Middle frontal gyrus (tissue), 1 donor: ENCODE measurements at regions not wholly inside any gene's neighbourhood (a gene's known extent, or its start where the extent isn't known, plus 50 kb on each side); places are given as distances from the start of the nearest gene placed in this dataset.
"Not testable (repeated sequence)": the region's sequence is repeated elsewhere in the genome, so short reads cannot be mapped to it uniquely, and the experiment has no call there.

Source experiments
- DNase-seq: peaks from one replicate; pipeline ENCODE4 v3.0.0-alpha.2; 2015; ENCODE audit warnings: low spot score; ENCODE audit errors: extremely low spot score

DNA sequence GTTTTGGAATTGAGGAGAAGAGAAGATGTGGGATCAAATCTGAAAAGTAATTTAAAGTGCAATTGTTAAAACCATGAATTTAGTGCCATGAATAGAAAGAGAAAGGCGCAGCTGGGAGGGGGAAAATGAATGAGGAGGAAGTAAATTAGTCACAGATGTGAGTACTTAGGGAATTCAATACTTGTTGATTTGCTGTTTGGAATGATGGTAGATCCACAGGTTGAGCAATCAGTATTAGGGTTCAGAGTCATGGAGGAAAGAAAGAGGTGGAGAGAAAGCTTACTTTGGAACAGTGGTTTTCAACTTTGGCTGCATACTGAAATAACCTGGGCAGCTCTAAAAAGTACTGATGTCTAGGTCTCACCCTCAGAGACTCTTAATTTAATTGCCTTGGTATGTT, 229.7 kb upstream of the ASCC3 start:
- no peak for DNase-seq

DNA sequence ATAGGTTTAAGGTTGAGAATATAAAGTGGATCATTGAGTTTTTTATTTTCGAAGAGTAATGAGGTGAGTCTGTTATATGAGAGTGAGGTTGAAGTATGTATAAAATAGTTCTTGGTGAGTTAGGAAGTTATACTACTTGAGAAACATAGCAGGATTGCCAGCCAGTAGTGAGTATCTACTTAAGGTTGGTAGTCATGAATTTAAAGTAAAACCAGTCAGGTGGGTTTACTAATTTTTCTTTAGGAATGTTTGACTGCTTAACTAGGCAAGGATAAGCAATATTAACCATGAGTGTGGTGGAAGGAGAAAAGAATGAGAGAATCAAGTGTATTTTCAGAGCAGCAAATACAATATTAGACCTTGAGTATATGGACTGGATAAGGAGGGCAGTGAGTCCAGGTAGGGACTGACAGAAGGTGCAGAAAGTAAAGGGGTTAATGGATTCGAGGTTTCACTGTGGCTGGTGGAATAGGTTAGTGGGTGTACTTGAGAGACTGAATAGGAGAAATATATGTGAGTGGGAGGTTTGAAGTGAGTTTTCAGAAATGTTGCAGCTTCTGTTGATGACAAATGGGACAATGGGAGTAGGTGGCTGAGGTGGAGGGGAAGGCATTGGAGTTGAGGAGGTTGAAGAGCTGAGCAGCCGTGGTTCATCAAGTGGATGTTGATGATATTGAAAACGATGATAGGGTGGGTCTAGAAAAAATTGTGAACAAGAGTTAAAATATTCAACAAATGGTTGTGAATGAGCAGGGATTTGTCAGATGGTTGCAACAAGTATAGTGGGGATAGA, 232.5 kb upstream of the ASCC3 start:
- DNase-seq: no peak

DNA sequence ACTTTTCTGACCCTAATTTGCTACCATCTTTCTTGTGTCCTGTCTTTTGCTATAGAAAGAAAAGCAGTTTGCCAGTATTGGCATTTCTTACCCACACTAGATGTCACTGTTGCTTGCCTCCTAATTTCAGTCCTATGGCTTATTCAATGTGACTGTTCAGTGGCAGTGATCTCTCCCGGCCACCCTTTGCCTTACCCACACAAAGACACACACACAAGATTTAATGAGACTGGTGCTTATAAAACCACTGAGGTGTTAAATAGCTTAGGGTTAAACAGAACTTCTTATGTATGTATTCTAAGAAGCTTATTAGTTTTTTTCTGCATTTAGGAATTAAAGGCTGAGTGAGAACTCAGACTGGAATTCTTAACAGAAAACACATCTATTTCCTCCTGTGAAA, 233.6 kb upstream of the ASCC3 start:
- DNase-seq: peak; percentile 22

DNA sequence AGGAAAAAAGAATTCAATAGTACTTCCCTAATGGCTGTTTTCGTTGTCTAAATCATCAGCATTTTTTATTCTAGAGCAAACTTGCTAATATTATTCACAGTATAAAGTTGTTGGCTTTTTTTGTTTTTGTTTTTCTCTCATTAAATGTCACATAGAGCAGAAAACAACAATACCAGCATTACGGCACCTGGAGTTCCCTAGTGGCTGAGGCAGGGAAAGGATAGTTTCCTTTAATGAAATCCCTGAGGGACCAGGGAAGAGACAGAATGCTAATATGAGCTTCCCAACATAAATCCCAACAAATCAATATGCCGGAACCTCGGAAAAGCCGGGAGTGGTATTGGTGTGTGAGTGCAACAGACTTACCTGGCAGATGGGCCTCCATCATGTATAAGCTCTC, 235.2 kb upstream of the ASCC3 start:
- DNase-seq: no peak

DNA sequence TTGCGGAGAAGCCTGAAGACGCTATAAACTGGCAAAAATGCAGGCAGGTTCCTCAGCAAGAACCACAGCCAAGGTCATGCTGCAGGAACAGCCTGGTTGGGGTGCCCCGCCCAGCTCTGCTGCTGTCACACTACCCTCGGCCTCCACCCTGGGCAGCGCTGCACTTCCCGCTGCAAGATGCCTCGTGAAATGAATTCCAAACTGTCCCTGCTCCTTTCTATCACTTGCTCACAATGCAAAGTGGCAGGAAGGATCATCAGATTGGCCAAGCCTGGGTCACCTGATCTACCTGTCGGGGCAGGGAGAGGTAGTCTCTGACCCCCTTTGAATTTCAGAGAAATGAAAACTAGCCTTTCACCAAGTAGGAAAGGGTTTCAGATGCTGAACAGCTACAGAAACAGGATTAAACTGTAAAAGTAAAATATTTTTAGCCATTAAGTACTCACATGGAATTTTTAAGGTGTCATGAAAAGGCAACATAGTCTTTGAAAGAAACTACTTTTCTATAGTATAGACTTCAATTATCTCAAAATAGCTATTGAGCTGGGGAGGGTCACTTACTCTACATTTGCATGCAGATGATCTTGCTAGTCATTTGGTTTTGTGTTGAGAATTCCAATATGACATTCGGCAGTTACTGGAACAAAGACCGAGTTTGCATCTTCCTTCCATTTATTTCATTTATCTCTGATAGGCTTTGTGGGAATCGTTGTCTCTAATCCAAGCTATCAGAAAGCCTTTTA, 236.4 kb upstream of the ASCC3 start:
- no peak for DNase-seq

DNA sequence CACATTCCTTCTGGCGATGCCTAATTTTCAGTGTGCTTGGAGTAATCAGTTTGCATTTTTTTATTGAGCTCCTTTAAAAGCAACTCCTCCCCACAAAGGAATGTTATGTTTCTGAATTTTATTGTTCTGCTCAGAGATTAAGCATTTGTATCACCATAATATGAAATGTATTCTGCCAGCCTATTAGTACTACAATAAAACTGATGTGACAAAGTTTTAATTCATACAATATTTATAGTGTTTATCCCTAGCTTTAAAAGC, 236.9 kb upstream of the ASCC3 start:
- no peak for DNase-seq

DNA sequence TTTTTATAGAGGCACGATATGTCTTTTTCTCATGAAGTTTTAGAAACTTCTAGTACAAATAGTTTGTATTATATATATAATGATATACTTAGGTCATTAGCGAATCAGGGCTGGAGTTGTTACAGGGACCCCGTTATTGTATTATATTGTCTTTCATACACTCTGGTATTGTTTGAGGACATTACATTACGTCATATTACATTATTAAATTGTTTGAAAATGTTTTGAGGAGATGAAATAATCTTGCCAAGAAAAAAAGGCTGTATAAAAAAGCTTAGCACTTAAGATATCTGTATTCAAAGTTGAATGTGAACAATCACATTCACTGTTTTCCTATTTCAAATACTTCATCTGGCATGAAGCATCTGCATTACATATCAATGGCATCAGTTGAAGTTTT, 239.6 kb upstream of the ASCC3 start:
- DNase-seq: no peak

DNA sequence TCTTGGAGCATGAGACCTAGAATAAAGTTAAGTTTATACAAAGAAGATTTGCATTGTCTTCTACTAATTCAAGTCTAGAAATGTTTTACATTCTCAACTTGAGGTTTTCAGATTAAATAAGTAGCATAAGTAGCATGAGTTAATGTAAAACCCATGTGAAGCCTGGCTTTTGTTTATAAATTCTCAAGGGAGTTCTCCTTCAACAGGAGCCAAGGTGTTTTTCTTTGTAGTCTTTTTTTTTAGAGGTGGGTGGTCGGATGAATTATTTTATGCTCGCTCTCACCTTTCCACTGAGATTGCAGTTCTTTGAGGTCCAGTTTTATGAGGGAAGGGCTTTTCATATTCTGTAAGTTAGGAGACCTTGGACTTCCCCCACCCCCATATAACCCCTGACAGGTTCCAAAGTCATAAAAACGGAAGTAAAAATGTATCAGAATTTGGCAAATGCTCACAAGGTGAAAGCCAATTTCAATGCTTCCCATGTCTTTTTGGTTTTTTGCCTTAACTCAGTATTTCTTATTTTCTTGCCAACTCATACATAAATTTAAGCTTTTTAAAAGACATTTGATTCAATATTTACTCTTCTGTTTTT, 244.3 kb upstream of the ASCC3 start:
- no peak for DNase-seq

DNA sequence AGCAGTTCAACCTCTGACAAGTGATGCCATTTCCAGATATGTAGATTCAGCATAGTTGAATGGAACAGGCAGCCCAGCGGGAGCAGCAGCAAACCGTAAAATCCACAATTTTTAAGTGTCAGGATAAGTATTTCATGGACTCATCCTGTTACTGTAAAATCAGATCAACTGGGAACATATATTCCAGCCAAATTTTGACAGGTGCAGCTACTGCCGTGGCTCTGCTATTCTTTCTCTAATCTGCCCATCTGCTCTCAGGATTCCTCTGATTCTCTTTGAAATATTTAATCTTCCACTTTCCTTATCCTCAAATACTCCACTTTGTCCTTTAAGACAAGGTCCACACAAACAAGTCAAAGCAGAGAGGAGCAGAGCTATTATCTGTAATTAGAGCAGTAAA, 245.4 kb upstream of the ASCC3 start:
- DNase-seq: no peak

DNA sequence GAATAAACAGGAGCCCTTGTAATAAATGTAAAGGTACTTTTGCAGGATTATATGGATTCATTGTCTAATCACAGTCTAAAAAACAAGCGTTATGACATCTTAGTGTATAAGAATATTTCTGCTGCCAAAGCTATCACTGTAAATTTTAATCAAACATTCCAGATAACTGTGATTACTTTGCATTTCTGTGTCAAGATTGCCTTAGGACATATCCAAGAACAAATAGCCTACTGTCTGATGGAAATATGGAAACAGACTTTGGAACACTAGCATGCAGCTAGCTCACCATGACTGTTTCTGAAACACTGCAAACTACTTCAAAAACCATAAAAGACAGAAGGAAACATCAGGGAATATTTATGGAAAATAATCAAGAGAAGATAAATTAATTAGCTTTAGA, 248.7 kb upstream of the ASCC3 start:
- no peak for DNase-seq

DNA sequence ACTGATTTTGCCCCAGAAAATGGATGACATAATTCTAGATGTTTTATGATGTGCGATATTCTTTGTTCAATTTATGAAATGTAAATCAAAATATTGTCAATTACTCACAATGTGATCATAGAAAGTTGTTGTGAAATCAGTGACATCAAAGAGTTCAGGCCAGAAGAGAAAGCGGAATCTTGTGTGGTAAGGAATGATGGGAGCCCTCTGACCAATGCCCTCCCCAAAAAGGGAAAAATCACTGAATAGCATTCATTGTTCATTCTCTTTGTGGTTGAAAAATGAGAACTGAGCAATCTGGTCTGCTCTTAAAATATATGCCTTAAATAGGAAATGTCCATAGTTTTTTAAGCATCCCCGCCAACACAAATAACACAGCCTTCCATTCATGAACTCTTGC, 247.1 kb upstream of the GRIK2 start:
- DNase-seq: no peak

DNA sequence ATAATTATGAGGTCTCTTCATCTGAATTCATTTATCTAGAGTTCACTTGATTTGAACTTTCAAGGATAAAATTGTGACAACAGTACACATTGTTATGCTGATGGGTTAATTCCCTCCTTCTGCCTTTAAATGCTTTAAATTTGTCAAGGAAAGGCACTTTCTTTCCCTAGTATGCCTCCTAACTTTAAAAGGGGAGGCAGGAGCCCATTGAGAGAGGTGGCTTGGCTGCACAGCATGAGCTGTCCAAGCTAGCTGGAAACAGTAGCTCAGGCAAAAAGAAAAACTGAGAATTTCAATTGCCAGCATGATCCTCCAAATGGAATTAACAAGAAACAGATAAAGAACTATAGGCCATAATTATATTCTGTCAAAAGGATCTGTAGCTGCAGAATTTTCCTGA, 243.3 kb upstream of the GRIK2 start:
- no peak for DNase-seq

DNA sequence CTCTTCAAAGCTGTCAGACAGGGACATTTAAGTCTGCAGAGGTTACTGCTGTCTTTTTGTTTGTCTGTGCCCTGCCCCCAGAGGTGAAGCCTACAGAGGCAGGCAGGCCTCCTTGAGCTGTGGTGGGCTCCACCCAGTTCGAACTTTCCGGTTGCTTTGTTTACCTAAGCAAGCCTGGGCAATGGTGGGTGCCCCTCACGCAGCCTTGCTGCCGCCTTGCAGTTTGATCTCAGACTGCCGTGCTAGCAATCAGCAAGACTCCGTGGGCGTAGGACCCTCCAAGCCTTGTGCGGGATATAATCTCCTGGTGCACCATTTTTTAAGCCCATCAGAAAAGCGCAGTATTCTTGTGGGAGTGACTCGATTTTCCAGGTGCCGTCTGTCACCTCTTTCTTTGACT, 235.9 kb upstream of the GRIK2 start:
- DNase-seq: not testable (repeated sequence)

DNA sequence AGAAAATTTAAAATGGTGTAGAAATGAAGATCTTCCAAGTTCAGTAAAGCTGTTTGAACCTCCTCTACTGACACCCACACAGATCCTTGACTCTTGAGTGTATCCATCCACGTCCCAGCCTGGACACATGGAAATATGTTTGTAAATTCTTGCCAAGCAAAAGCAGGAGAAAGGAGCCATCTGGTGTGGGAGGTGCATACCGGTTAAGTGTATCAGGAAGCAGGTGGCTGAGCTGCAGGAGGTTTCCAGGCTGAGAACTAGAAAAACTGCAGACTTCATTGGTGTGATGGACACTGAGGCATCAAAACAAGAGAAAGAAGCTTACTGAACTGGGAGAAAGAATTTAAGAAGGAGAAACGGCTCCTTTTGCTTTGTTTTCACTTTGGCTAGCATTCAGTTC, 229.9 kb upstream of the GRIK2 start:
- no peak for DNase-seq

DNA sequence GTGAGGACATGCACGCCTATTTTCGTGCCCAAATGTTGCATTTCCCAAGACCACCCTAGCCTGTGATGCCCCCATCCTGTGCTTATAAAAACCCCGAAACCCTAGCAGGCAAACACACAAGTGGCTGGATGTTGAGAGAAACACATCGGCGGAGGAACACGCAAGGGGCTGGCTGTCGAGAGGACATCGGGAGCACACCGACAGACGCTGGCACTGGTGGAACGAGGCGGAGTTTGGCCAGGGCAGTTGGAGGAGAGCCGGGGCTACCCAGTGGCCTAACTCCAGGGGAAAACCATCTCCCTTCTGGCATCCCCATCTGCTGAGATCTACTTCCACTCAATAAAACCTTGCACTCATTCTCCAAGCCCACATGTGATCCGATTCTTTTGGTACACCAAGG, 225.9 kb upstream of the GRIK2 start:
- DNase-seq: no peak

DNA sequence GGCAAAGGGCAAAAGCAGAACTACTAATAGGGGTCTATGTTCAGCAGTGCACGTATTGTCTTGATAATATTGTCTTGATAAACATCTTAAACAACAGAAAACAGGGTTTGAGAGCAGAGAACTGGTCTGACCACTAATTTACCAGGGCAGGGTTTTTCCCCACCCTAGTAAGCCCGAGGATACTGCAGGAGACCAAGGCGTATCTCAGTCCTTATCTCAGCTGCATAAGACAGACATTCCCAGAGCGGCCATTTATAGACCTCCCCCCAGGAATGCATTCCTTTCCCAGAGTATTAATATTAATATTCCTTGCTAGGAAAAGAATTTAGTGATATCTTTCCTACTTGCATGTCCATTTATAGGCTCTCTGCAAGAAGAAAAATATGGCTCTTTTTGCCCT, 222.5 kb upstream of the GRIK2 start:
- DNase-seq: not testable (repeated sequence)

DNA sequence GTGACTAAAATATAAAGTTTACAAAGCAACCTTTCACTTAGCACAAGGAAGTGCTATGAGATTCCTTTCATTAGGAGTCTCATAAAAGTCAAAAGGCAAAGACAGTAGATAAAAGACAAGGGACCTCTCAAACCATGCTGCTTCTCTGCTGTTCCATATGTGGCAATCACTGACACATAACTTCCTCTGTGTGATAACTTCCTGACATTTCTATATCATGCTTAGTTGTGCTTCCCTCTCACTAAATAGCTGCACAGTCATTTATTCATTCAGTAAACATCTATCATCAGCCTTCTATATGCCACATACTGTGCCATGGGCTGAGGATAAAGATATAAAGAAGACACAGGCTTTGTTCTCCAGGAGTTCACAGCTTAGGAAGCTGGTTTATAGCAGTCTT, 214.8 kb upstream of the GRIK2 start:
- DNase-seq: no peak

DNA sequence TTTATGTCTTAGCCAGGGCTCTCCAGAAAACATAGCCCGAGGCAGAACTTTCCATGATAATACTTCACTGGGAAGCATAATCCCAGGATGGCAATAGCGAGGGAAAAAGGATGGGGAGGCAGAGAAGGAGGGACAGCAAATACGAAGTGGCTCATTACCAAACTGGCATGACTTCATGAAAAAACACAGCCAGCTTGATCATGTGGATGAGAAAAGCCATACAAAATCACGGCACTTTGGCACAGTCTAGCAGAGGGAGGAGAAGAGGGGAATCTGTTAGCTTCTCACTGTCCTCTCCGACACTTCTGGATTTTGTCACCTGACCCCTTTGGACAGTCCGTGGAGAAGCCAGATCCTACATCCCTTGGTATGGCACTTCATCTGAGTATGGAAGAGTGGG, 212.5 kb upstream of the GRIK2 start:
- no peak for DNase-seq

DNA sequence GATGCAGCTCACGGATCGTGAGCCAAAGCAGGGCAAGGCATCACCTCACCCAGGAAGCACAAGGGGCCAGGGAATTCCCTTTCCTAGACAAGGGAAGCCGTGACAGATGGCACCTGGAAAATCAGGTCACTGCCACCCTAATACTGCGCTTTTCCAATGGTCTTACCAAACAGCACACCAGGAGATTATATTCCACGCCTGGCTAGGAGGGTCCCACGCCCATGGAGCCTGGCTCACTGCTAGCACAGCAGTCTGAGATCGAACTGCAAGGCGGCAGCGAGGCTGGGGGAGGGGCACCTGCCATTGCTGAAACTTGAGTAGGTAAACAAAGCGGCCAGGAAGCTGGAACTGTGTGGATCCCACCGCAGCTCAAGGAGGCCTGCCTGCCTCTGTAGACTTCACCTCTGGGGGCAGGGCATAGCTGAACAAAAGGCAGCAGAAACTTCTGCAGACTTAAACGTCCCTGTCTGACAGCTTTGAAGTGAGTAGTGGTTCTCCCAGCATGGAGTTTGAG, 205.2 kb upstream of the GRIK2 start:
- DNase-seq: not testable (repeated sequence)

DNA sequence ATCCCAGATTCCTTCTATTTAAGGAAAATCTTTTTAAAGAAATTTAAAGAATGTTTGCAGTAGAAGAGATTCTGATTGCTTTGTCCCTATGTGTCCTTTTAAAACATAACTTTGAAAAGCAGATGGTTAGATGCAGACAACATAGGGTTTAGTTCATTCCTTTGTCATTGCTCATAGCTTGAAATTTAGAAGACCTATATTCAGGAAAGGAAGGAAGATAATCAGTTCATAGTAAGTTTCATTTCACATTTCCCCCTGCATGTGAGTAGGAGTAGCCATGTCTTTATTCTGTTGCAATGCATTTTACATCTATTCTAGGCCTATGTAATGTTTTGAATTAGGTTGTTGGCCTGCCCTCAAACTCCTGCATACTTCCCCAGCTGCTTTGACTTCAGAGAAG, 197.9 kb upstream of the GRIK2 start:
- no peak for DNase-seq

DNA sequence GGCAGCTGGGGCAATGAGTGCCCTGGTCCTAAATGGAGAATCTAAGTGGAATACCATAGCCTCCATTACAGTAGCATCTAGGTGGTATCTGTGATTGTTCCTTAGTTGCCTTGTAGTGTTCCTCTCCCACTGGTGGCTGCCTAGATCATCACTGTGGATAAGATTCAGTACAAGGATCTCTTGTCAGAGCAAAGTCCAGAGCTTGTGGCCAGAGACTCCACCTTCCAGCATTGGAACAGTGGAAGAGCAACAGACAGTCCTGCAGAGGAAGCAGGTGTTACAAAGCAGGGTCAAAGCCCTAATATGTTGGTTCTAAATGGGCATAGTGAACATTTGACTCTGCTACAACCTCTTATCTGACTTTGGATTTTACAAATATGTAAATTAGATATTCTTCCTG, 194.1 kb upstream of the GRIK2 start:
- DNase-seq: no peak

DNA sequence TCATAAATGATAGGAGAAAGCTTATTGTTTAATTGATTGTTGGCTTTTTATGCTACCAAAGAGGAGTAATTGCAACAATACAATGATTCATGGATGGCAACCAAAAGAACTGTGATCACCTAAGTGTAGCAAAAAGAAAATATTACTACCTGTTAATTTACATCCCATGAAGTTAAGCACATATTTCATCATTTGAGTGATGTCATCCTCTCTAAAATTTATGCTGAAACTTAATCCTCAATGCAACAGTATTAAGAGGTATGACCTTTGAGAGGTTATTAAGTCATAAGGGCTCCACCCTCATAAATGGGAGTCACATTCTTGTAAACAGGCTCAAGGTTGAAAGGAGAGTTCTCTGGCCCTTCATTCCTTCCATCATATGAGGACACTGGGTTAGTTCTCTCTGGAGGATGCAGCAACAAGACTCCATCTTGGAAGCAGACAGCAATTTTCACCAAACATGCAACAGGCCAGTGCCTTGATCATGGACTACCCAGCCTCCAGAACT, 190.6 kb upstream of the GRIK2 start:
- DNase-seq: no peak

DNA sequence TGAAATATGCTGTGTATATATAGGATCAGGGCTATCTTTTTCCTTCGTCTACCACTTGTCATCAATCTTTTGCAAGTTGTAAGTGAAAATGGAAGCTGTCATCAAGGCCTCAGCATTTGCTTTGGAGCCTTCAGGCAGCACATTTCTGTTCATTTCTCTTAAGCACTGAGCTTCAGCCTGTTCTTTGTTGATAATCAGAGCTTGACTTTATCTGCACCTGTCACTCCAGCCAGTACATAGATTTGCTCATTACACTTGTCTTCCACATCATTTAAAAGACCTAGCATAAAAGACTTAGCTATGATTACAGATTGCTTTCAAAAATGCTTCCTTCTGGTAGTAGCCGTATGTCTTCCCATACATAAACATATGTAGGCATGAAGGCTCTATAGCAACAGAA, 189.8 kb upstream of the GRIK2 start:
- no peak for DNase-seq
